H1 (cell line): ENCODE measurements at regions not wholly inside any gene's neighbourhood (a gene's known extent, or its start where the extent isn't known, plus 50 kb on each side); places are given as distances from the start of the nearest gene placed in this dataset.

Experiments used
- CTCF ChIA-PET: fragments of 300-600 bp; sonication (Branson Sonifier 250); formaldehyde crosslinking; loops from one replicate; lab custom pipeline; 2021; ENCODE audit not compliant: partially characterized antibody; lab: Charles Lee
- POLR2A ChIA-PET: fragments of 300-600 bp; sonication (Branson Sonifier 250); formaldehyde crosslinking; loops from one replicate; lab custom pipeline; 2021; ENCODE audit warnings: inconsistent platforms; ENCODE audit not compliant: partially characterized antibody; lab: Charles Lee
- DNase-seq, 2 experiments: peaks; one replicate each; pipeline versions ENCODE4 v3.0.0 to v3.0.0-alpha.2; 2010 to 2022; ENCODE audit warnings: low spot score in 2 of 2, low read depth in 1 of 2, mixed read lengths in 1 of 2
- FAIRE-seq: peaks from 2 replicates; lab custom pipeline; 2011; peaks lifted over from hg19 to GRCh38; lab: Jason Lieb, UNC
- H2AFZ ChIP-seq: 2 replicates; pipeline ENCODE4 v1.8.1; 2012; ENCODE audit warnings: low read length, inconsistent platforms
- H2AK5ac ChIP-seq: 2 replicates; pipeline ENCODE4 v1.6.1; 2013; ENCODE audit warnings: low read depth, low read length
- H2BK120ac ChIP-seq: replicated peaks from 2 replicates; pipeline ENCODE3; 2013; ENCODE audit warnings: low read depth, low read length, inconsistent platforms
- H2BK12ac ChIP-seq: 2 replicates; pipeline ENCODE4 v1.6.1; 2013; ENCODE audit warnings: low read depth, low read length
- H2BK15ac ChIP-seq: 2 replicates; pipeline ENCODE4 v1.6.1; 2013; ENCODE audit warnings: low read length
- H2BK20ac ChIP-seq: 2 replicates; pipeline ENCODE4 v1.6.1; 2013; ENCODE audit warnings: low read length
- H2BK5ac ChIP-seq: 2 replicates; pipeline ENCODE4 v1.6.1; 2013; ENCODE audit warnings: low read depth, low read length
- H3K14ac ChIP-seq: 2 replicates; pipeline ENCODE4 v1.6.1; 2013; ENCODE audit warnings: inconsistent platforms; ENCODE audit not compliant: insufficient read length
- H3K18ac ChIP-seq: 2 replicates; pipeline ENCODE4 v1.6.1; 2013; ENCODE audit warnings: low read length; ENCODE audit errors: extremely low read depth
- H3K23ac ChIP-seq: 2 replicates; pipeline ENCODE4 v1.6.1; 2013; ENCODE audit warnings: inconsistent platforms; ENCODE audit not compliant: insufficient read length
- H3K23me2 ChIP-seq: 2 replicates; pipeline ENCODE4 v1.6.1; 2013; ENCODE audit warnings: low read depth, low read length
- H3K27ac ChIP-seq: 2 replicates; pipeline ENCODE4 v1.6.1; 2011; ENCODE audit warnings: low read depth, low read length, inconsistent platforms
- H3K27me3 ChIP-seq, 4 experiments: replicated peaks in 1 of 4; 1 replicate in 1 of 4; 2 replicates in 3 of 4; pipeline versions ENCODE4 v1.6.1 to v1.8.1; 2011 to 2013; ENCODE audit warnings: low read length in 3 of 4, mild to moderate bottlenecking in 3 of 4, inconsistent platforms in 2 of 4, mixed read lengths in 2 of 4, moderate library complexity in 1 of 4; ENCODE audit not compliant: control insufficient read depth in 3 of 4, insufficient read depth in 3 of 4; ENCODE audit errors: extremely low read depth in 1 of 4
- H3K36me3 ChIP-seq, 4 experiments: 2 replicates each; pipeline versions ENCODE4 v1.6.1 to v1.8.1; 2011 to 2013; ENCODE audit warnings: mild to moderate bottlenecking in 4 of 4, low read length in 3 of 4, moderate library complexity in 2 of 4, control low read depth in 1 of 4, inconsistent platforms in 1 of 4; ENCODE audit not compliant: insufficient read depth in 4 of 4, control insufficient read depth in 2 of 4
- H3K4ac ChIP-seq: replicated peaks from 2 replicates; pipeline ENCODE3; 2013; ENCODE audit warnings: low read length, low read depth, mixed read lengths, inconsistent platforms; ENCODE audit not compliant: insufficient read length
- H3K4me1 ChIP-seq, 4 experiments: replicated peaks in 1 of 4; 1 replicate in 1 of 4; 2 replicates in 3 of 4; pipeline versions ENCODE4 v1.6.1 to v1.8.1; 2011 to 2013; ENCODE audit warnings: low read length in 3 of 4, inconsistent platforms in 2 of 4, mixed read lengths in 1 of 4; ENCODE audit not compliant: insufficient read depth in 4 of 4, control insufficient read depth in 3 of 4
- H3K4me2 ChIP-seq, 2 experiments: 2 replicates each; pipeline versions ENCODE4 v1.6.1 to v1.8.1; 2011 to 2013; ENCODE audit warnings: low read depth in 2 of 2, low read length in 2 of 2, control low read depth in 1 of 2, inconsistent platforms in 1 of 2, mild to moderate bottlenecking in 1 of 2; ENCODE audit not compliant: insufficient read depth in 1 of 2
- H3K4me3 ChIP-seq, 4 experiments: fragments of 200-600, 300-600 bp in 1 of 4; sonication (generic), shearing (Covaris generic), sonication (Bioruptor Twin) in 1 of 4; 2 replicates each; pipeline versions ENCODE4 v1.5.1 to v1.8.1; 2011 to 2016; ENCODE audit warnings: low read length in 4 of 4, low read depth in 3 of 4, control low read depth in 2 of 4, inconsistent platforms in 2 of 4, mild to moderate bottlenecking in 2 of 4, mixed read lengths in 1 of 4, moderate library complexity in 1 of 4; ENCODE audit not compliant: insufficient read depth in 2 of 4; ENCODE audit errors: extremely low read depth in 1 of 4
- H3K56ac ChIP-seq: replicated peaks from 2 replicates; pipeline ENCODE3; 2013; ENCODE audit warnings: low read depth, mild to moderate bottlenecking, mixed read lengths, low read length, inconsistent platforms; ENCODE audit not compliant: insufficient read length
- H3K79me1 ChIP-seq: 2 replicates; pipeline ENCODE4 v1.6.1; 2013; ENCODE audit warnings: low read depth, low read length, control low read depth
- H3K79me2 ChIP-seq, 2 experiments: 2 replicates each; pipeline versions ENCODE4 v1.6.1 to v1.8.1; 2012 to 2013; ENCODE audit warnings: low read length in 2 of 2, mild to moderate bottlenecking in 2 of 2, inconsistent platforms in 1 of 2; ENCODE audit not compliant: insufficient read depth in 2 of 2, control insufficient read depth in 1 of 2
- H3K9ac ChIP-seq, 4 experiments: replicated peaks in 1 of 4; 1 replicate in 1 of 4; 2 replicates in 3 of 4; pipeline versions ENCODE4 v1.6.1 to v1.8.1; 2011 to 2013; ENCODE audit warnings: low read depth in 3 of 4, low read length in 3 of 4, control low read depth in 2 of 4, mild to moderate bottlenecking in 2 of 4, moderate library complexity in 2 of 4, inconsistent platforms in 1 of 4; ENCODE audit errors: extremely low read depth in 1 of 4
- H3K9me3 ChIP-seq, 2 experiments: 2 replicates each; pipeline versions ENCODE4 v1.6.1 to v1.8.1; 2012 to 2013; ENCODE audit warnings: mild to moderate bottlenecking in 2 of 2, moderate library complexity in 2 of 2, control low read depth in 1 of 2, inconsistent platforms in 1 of 2, low read depth in 1 of 2, low read length in 1 of 2, mixed read lengths in 1 of 2; ENCODE audit not compliant: insufficient read depth in 2 of 2
- H4K20me1 ChIP-seq, 2 experiments: replicated peaks in 1 of 2; 2 replicates each; pipeline versions ENCODE3 to v1.8.1; 2011 to 2013; ENCODE audit warnings: inconsistent platforms in 2 of 2, low read length in 2 of 2, mild to moderate bottlenecking in 1 of 2; ENCODE audit not compliant: insufficient read depth in 2 of 2, control insufficient read depth in 1 of 2
- H4K5ac ChIP-seq: 2 replicates; pipeline ENCODE4 v1.6.1; 2013; ENCODE audit warnings: low read length, low read depth, mixed read lengths, inconsistent platforms; ENCODE audit not compliant: insufficient read length
- H4K8ac ChIP-seq: 2 replicates; pipeline ENCODE4 v1.8.0; 2013; ENCODE audit warnings: mild to moderate bottlenecking, moderate library complexity, low read length, inconsistent platforms; ENCODE audit not compliant: insufficient read depth; ENCODE audit errors: extremely low read depth
- H4K91ac ChIP-seq: replicated peaks from 2 replicates; pipeline ENCODE3; 2013; ENCODE audit warnings: low read length, mixed read lengths, inconsistent platforms; ENCODE audit not compliant: insufficient read length
- BACH1 ChIP-seq: IDR thresholded peaks from 2 replicates; pipeline ENCODE4 v1.6.1; 2012; ENCODE audit warnings: low read length, improper control_type of control experiment
- CREB1 ChIP-seq: IDR thresholded peaks from 2 replicates; pipeline ENCODE4 v1.6.1; 2012; ENCODE audit warnings: inconsistent platforms
- CTCF ChIP-seq, 3 experiments: IDR thresholded peaks; 1 replicate in 2 of 3; 2 replicates in 1 of 3; pipeline versions ENCODE4 v1.5.1 to v1.6.1; 2011; ENCODE audit warnings: low read length in 3 of 3, mild to moderate bottlenecking in 3 of 3, inconsistent platforms in 2 of 3, low read depth in 1 of 3, moderate library complexity in 1 of 3; ENCODE audit not compliant: insufficient read depth in 1 of 3; ENCODE audit errors: control extremely low read depth in 1 of 3
- KDM4A ChIP-seq: IDR thresholded peaks from one replicate; pipeline ENCODE4 v1.7.1; 2012; ENCODE audit warnings: low read depth, mild to moderate bottlenecking, moderate library complexity, low read length, inconsistent platforms; ENCODE audit not compliant: severe bottlenecking
- MAFK ChIP-seq: IDR thresholded peaks from 2 replicates; pipeline ENCODE4 v1.6.1; 2012; ENCODE audit warnings: low read depth, mild to moderate bottlenecking, improper control_type of control experiment, low read length
- MAX ChIP-seq: IDR thresholded peaks from 2 replicates; pipeline ENCODE4 v1.6.1; 2012; ENCODE audit warnings: inconsistent platforms
- NRF1 ChIP-seq: IDR thresholded peaks from 2 replicates; pipeline ENCODE4 v1.6.1; 2011; ENCODE audit warnings: mild to moderate bottlenecking, low read depth, low read length, improper control_type of control experiment
- PHF8 ChIP-seq: fragments of 200-600 bp; sonication (generic); conservative IDR thresholded peaks from 2 replicates; pipeline ENCODE4 v1.7.1; 2012; ENCODE audit warnings: low read depth, mild to moderate bottlenecking, inconsistent platforms, low read length, moderate library complexity
- RFX5 ChIP-seq: IDR thresholded peaks from 2 replicates; pipeline ENCODE4 v1.6.1; 2011; ENCODE audit warnings: low read depth, low read length, improper control_type of control experiment, borderline replicate concordance
- RXRA ChIP-seq: IDR thresholded peaks from 2 replicates; pipeline ENCODE4 v1.6.1; 2011; ENCODE audit warnings: low read depth, mild to moderate bottlenecking, low read length, moderate library complexity; ENCODE audit not compliant: insufficient read depth
- SIX5 ChIP-seq: IDR thresholded peaks from 2 replicates; pipeline ENCODE4 v1.6.1; 2011; ENCODE audit warnings: mild to moderate bottlenecking, low read depth, low read length
- WGBS, 2 experiments: shearing (Covaris generic) in 1 of 2; methylation state at CpG; one replicate each; pipeline versions ENCODE4 v1.1.6 to v1.1.7; 2013 to 2015; ENCODE audit warnings: low lambda C conversion rate in 2 of 2, mixed read lengths in 2 of 2, inconsistent platforms in 1 of 2, low coverage in 1 of 2, missing lambda C conversion rate in 1 of 2; ENCODE audit not compliant: insufficient replicate concordance in 2 of 2, insufficient coverage in 1 of 2, insufficient read length in 1 of 2; ENCODE audit errors: extremely low coverage in 1 of 2, missing lambda C conversion rate in 1 of 2; 5-methylcytosine and 5-hydroxymethylcytosine counted together

GRCh38 chr2:60676706-60677330 is 79.2 kb upstream of the PAPOLG start:
- Histone ChIP-seq H3K36me3 (no peaks in the 10 kb centered on the region), H2BK20ac (no peak overlapping the region), H4K8ac (no peak overlapping the region), H4K91ac (no peak overlapping the region), H2AK5ac (no peak overlapping the region), H2BK5ac (no peak overlapping the region), H3K4me2 (no peak overlapping the region), H3K9me3 (no peaks in the 10 kb centered on the region), H3K4me3 (no peak overlapping the region), H3K23me2 (no peaks in the 10 kb centered on the region), H3K27me3 (no peaks in the 10 kb centered on the region), H4K20me1 (no peaks in the 10 kb centered on the region), H3K56ac (no peak overlapping the region), H2BK12ac (no peak overlapping the region), H2BK120ac (no peak overlapping the region), H3K4me1 (peaks cover 0 to 4% (median 3%) of the 10 kb centered on the region in 4 experiments; a peak in 3 of 7 replicates), H4K5ac (no peak overlapping the region), H2AFZ (no peak overlapping the region), H2BK15ac (no peak overlapping the region), H3K14ac (no peak overlapping the region), H3K23ac (no peak overlapping the region), H3K79me2 (no peaks in the 10 kb centered on the region), H3K9ac (no peak overlapping the region), H3K27ac (no peak overlapping the region), H3K79me1 (no peaks in the 10 kb centered on the region), H3K18ac (no peak overlapping the region), H3K4ac (no peak overlapping the region)
- no peak for FAIRE-seq
- ChIA-PET CTCF (interaction anchor here (0.7 to 6.0 kb wide), 5 partner anchors 9 to 277 kb away, joined by 4 to 39 read pairs (median 7); no protein-coding TSS in a partner anchor), POLR2A (no interaction called here)
- WGBS, 2 experiments, result 91% methylated on average over 4 of the region's 4 CpGs; no CpG with 5 or more reads in 1 of the 2 experiments
- DNase-seq, result no peak
- TF ChIP-seq NRF1 (no peak), CTCF (IDR thresholded peaks at IDR 0.05; ENCODE audit: control extremely low read depth in 1 of 3, insufficient read depth in 1 of 3, low read depth in 1 of 3, low read length in 3 of 3) (no peak), PHF8 (no peak), MAFK (no peak), KDM4A (no peak), RXRA (no peak), MAX (no peak), RFX5 (no peak), CREB1 (no peak), BACH1 (no peak), SIX5 (no peak)
